ENCODE measurements at regions not wholly inside any gene's neighbourhood (a gene's known extent, or its start where the extent isn't known, plus 50 kb on each side); places are given as distances from the start of the nearest gene placed in this dataset.

DNA sequence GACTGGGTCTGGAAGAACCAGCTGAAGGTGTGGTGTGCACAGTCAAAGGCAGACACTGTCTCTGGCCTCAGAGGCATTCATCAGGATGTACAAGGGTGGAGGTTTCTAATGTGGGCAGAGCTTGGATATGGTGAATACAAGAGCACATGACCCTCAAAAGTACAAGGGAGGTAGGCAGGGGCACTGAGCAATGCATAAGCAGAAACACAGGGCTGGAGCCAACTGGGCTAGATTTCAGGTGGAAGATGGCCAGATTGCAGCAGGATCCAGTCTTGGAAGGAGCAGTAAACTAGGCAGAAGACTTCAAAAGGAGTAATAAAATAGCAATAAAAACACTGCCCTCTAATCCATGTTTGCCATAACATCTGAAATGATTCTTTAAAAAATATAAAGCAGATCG is 417.1 kb downstream of the OLFM4 start:
- no peak overlapping the region for H4K8ac ChIP-seq (replicated peaks; ENCODE audit: insufficient read length, low read depth, low read length)
- no peaks in the 10 kb centered on the region for H3K27me3 ChIP-seq (ENCODE audit: insufficient read depth, low read length)
- no peaks in the 10 kb centered on the region for H3K79me1 ChIP-seq (ENCODE audit: insufficient read depth, low read depth, low read length, poor library complexity, severe bottlenecking)
- H3K9me3 ChIP-seq (ENCODE audit: control insufficient read depth, low read depth, low read length), result peaks cover 5% of the 10 kb centered on the region
- no peaks in the 10 kb centered on the region for H4K20me1 ChIP-seq (ENCODE audit: control insufficient read depth, insufficient read depth, insufficient read length)
- no peak overlapping the region for H2BK12ac ChIP-seq (ENCODE audit: insufficient read length, low read depth, low read length)
- Mint-ChIP-seq H3K27ac (no peak overlapping the region; a peak in 1 of 7 replicates), H3K4me1 (no peaks in the 10 kb centered on the region), H3K4me3 (no peak overlapping the region), H3K27me3 (ENCODE audit: low read depth) (peaks cover 3% of the 10 kb centered on the region; the same call in 1 of the 2 replicates), H3K9me3 (peaks cover 9 to 15% of the 10 kb centered on the region in 2 experiments), H3K36me3 (ENCODE audit: insufficient read depth in 1 of 3, low read depth in 3 of 3) (peaks cover 2 to 14% (median 5%) of the 10 kb centered on the region in 3 experiments; a peak in 6 of 7 replicates)
- TF ChIP-seq, protein P1, sequence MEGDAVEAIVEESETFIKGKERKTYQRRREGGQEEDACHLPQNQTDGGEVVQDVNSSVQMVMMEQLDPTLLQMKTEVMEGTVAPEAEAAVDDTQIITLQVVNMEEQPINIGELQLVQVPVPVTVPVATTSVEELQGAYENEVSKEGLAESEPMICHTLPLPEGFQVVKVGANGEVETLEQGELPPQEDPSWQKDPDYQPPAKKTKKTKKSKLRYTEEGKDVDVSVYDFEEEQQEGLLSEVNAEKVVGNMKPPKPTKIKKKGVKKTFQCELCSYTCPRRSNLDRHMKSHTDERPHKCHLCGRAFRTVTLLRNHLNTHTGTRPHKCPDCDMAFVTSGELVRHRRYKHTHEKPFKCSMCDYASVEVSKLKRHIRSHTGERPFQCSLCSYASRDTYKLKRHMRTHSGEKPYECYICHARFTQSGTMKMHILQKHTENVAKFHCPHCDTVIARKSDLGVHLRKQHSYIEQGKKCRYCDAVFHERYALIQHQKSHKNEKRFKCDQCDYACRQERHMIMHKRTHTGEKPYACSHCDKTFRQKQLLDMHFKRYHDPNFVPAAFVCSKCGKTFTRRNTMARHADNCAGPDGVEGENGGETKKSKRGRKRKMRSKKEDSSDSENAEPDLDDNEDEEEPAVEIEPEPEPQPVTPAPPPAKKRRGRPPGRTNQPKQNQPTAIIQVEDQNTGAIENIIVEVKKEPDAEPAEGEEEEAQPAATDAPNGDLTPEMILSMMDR (conservative IDR thresholded peaks at IDR 0.05), result no peak
- no peak overlapping the region for H3K27ac ChIP-seq (ENCODE audit: insufficient read length, low read depth, low read length)
- DNase-seq, result no peak
- no peak overlapping the region for H3K23ac ChIP-seq (ENCODE audit: insufficient read length, low read depth, low read length)
- H3K4ac ChIP-seq (ENCODE audit: low read depth, low read length), result no peak overlapping the region
- no peak overlapping the region for H3K18ac ChIP-seq (ENCODE audit: insufficient read length, low read depth, low read length)
- no peak overlapping the region for H2BK5ac ChIP-seq (ENCODE audit: insufficient read length, low read length)
- no peaks in the 10 kb centered on the region for H3K23me2 ChIP-seq (ENCODE audit: insufficient read length, low read depth, low read length, poor library complexity, severe bottlenecking)
- no peak overlapping the region for H3K9ac ChIP-seq (ENCODE audit: extremely low read depth, insufficient read length, low read length)
- no peak overlapping the region for H3K4me2 ChIP-seq (ENCODE audit: insufficient read depth, insufficient read length, low read length)
- no peak overlapping the region for H3K14ac ChIP-seq (ENCODE audit: insufficient read depth, low read length)
- H3T11ph ChIP-seq (ENCODE audit: low read length), result no peak overlapping the region
- no peak overlapping the region for H2BK20ac ChIP-seq (ENCODE audit: low read depth, low read length, poor library complexity, severe bottlenecking)
- H2AFZ ChIP-seq (ENCODE audit: low read length), result no peak overlapping the region
- H3K56ac ChIP-seq (ENCODE audit: insufficient read length, low read depth, low read length), result no peak overlapping the region
- H4K91ac ChIP-seq (ENCODE audit: insufficient read length, low read depth, low read length), result no peak overlapping the region
- H2AK5ac ChIP-seq (ENCODE audit: insufficient read length, low read length), result no peak overlapping the region
- WGBS (ENCODE audit: extremely low coverage, insufficient read length, low lambda C conversion rate), result no CpG with 5 or more reads among the region's 1 CpG
- no peaks in the 10 kb centered on the region for H3K4me1 ChIP-seq (ENCODE audit: insufficient read depth, low read length)
- H3K79me2 ChIP-seq (ENCODE audit: insufficient read depth, low read length), result no peaks in the 10 kb centered on the region
- H2BK15ac ChIP-seq (ENCODE audit: low read depth, low read length), result no peak overlapping the region
- no peak overlapping the region for H2BK120ac ChIP-seq (ENCODE audit: low read depth, low read length, poor library complexity, severe bottlenecking)
- H4K5ac ChIP-seq (ENCODE audit: insufficient read length, low read depth, low read length), result no peak overlapping the region

Measured in H9 (cell line).